ENCODE measurements at regions not wholly inside any gene's neighbourhood (a gene's known extent, or its start where the extent isn't known, plus 50 kb on each side); places are given as distances from the start of the nearest gene placed in this dataset.

DNA sequence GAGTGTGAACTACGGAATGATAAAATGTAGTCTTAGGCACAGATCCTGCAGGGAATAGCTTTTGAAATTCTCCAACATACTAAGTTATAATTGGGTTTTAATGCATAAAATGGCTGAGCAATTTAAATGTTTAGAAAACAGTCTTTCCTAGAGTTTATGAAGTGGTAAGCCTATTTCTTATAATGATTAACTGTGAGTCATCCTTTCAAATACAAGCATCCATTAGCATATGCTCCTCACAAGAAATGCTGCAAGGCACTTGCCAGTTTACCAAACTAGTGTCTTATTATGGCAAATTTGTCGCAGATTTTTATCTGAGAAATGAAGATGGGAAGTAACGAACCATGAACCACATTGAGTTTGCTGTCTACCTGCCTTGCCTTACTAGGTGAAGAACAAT lies 101.3 kb upstream of the ESRRG start:
- TF ChIP-seq, protein P1, sequence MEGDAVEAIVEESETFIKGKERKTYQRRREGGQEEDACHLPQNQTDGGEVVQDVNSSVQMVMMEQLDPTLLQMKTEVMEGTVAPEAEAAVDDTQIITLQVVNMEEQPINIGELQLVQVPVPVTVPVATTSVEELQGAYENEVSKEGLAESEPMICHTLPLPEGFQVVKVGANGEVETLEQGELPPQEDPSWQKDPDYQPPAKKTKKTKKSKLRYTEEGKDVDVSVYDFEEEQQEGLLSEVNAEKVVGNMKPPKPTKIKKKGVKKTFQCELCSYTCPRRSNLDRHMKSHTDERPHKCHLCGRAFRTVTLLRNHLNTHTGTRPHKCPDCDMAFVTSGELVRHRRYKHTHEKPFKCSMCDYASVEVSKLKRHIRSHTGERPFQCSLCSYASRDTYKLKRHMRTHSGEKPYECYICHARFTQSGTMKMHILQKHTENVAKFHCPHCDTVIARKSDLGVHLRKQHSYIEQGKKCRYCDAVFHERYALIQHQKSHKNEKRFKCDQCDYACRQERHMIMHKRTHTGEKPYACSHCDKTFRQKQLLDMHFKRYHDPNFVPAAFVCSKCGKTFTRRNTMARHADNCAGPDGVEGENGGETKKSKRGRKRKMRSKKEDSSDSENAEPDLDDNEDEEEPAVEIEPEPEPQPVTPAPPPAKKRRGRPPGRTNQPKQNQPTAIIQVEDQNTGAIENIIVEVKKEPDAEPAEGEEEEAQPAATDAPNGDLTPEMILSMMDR (IDR thresholded peaks at IDR 0.05), result no peak
- no peak for TF ChIP-seq POLR2A (IDR thresholded peaks at IDR 0.05)
- no peaks in the 10 kb centered on the region for H3K9me3 ChIP-seq
- DNase-seq, result no peak
- H3K27ac ChIP-seq, result no peak overlapping the region
- H3K4me3 ChIP-seq, result no peak overlapping the region
- H3K36me3 ChIP-seq, result no peaks in the 10 kb centered on the region
- H3K4me1 ChIP-seq, result no peaks in the 10 kb centered on the region
- 77 to 87% methylated on average over 3 of the region's 3 CpGs for WGBS, 2 donors
- intact Hi-C loops (cut with DNase I), result no loop called here
- no peaks in the 10 kb centered on the region for H3K27me3 ChIP-seq

DNA sequence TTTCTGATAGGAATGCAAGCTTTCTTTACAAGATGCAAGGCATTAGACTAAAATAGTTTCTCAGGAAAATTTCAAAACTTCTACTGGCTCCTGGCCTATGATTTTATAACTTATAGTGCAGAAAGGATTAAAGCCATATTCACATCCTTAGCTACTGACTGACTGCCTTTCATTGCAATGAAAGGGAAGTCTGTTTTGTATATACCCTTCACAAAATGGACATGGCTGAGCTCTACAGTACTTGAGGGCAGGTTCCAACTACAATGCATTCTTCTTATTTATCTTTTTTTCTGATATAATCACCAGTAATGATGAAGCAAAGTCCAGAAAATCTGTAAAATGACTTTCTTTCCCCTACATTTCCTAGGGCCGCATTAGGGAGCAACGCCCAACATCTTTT lies 100.5 kb upstream of the ESRRG start:
- Histone ChIP-seq H3K27me3 (no peaks in the 10 kb centered on the region), H3K36me3 (no peaks in the 10 kb centered on the region), H3K9me3 (no peaks in the 10 kb centered on the region), H3K4me3 (no peak overlapping the region), H3K27ac (no peak overlapping the region), H3K4me1 (no peaks in the 10 kb centered on the region)
- 92 to 95% methylated on average over 2 of the region's 2 CpGs for WGBS, 2 donors
- intact Hi-C loops (cut with DNase I), result no loop called here
- DNase-seq, result no peak
- TF ChIP-seq, protein P1 (IDR thresholded peaks at IDR 0.05), result no peak
- TF ChIP-seq POLR2A (IDR thresholded peaks at IDR 0.05), result no peak

DNA sequence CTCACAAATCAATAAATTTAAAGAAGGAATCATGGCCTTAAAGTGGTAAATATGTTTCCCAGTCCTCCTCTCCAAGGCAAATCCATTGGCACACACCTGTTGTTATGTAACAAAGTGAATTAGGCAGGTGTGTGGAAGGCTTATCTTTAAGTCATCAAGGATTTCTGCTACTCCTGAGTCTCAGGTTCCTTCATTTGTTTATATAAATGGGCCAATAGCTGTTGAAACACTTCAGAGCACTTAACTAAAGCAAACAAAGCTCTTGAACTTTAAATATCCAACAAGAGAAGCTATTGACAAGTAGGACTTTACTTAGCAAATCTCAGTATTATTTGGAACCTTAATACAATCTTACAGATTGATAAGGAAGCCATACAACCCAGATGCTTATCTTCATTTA lies 99.3 kb upstream of the ESRRG start:
- no peak for TF ChIP-seq POLR2A (IDR thresholded peaks at IDR 0.05)
- TF ChIP-seq, protein P1 (IDR thresholded peaks at IDR 0.05), result no peak
- Histone ChIP-seq H3K4me1 (no peaks in the 10 kb centered on the region), H3K4me3 (no peak overlapping the region), H3K36me3 (no peaks in the 10 kb centered on the region), H3K27me3 (no peaks in the 10 kb centered on the region), H3K27ac (no peak overlapping the region), H3K9me3 (no peaks in the 10 kb centered on the region)
- intact Hi-C loops (cut with DNase I), result no loop called here
- no peak for DNase-seq

DNA sequence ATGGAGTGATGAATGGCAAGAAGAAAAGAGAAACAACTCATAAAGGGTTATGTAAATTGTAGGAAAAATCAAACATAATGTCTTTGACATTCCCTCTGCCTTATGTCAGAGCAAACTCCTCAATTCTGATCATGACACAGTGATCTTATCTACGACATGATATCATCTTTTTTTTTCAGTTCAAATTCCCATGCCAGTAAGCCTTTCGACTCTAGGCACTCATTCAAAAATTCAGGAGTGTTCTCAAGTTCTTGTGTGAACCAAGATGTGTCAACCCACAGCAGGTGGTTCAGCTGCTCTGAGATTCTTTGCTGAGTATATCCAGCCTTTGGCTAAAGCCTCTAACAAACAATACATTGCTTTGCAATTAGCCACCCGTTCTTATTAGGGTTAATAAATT lies 97.1 kb upstream of the ESRRG start:
- Histone ChIP-seq H3K27me3 (no peaks in the 10 kb centered on the region), H3K4me1 (no peaks in the 10 kb centered on the region), H3K27ac (no peak overlapping the region), H3K9me3 (no peaks in the 10 kb centered on the region), H3K36me3 (no peaks in the 10 kb centered on the region), H3K4me3 (no peak overlapping the region)
- intact Hi-C loops (cut with DNase I), result no loop called here
- TF ChIP-seq POLR2A (IDR thresholded peaks at IDR 0.05), result no peak
- TF ChIP-seq, protein P1 (IDR thresholded peaks at IDR 0.05), result no peak
- DNase-seq, result no peak
- 33 to 48% methylated on average over 3 of the region's 3 CpGs for WGBS, 2 donors

DNA sequence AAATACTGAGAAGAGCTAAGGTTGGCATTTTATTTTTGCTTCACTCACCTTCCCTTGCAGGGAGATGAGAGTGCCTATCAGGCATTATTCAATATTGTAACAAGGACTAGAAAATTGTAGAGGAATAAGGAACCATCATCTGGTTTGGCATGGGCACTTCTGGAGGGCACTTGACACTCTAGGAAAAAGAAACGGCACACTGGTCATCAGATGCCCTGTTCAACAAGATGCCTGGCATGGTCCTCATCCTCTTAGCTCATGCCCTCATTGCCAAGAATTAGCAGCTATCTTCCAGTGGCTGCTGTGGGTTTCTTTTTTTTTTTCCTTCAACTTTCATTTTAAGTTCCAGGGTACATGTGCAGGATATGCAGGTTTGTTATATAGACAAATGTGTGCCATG lies 95.1 kb upstream of the ESRRG start:
- no peaks in the 10 kb centered on the region for H3K9me3 ChIP-seq
- TF ChIP-seq, protein P1 (IDR thresholded peaks at IDR 0.05), result no peak
- no peak for TF ChIP-seq POLR2A (IDR thresholded peaks at IDR 0.05)
- H3K27me3 ChIP-seq, result no peaks in the 10 kb centered on the region
- no peak overlapping the region for H3K4me3 ChIP-seq
- H3K36me3 ChIP-seq, result no peaks in the 10 kb centered on the region
- WGBS, 2 donors, result 75 to 76% methylated on average over 1 of the region's 1 CpG
- H3K4me1 ChIP-seq, result no peaks in the 10 kb centered on the region
- H3K27ac ChIP-seq, result no peak overlapping the region
- DNase-seq, result no peak
- intact Hi-C loops (cut with DNase I), result no loop called here
